NCI-H1092 (cell line): ENCODE measurements at regions not wholly inside any gene's neighbourhood (a gene's known extent, or its start where the extent isn't known, plus 50 kb on each side); places are given as distances from the start of the nearest gene placed in this dataset.
"Not testable (repeated sequence)": the region's sequence is repeated elsewhere in the genome, so short reads cannot be mapped to it uniquely, and the experiment has no call there.

Source experiments
- DNase-seq: peaks from one replicate; lab custom pipeline; 2025; lab: John Stamatoyannopoulos, UW

GRCh38 chr9:96156171-96156974 is 145.6 kb downstream of the HSD17B3 start:
- DNase-seq: peak; percentile 13

GRCh38 chr9:96154081-96154480 is 147.9 kb downstream of the HSD17B3 start:
- DNase-seq: no peak

- no peak for DNase-seq
These were observed 149.4 kb downstream of the HSD17B3 start for GRCh38 chr9:96152550-96152949.

- no peak for DNase-seq
These were observed 151.4 kb downstream of the HSD17B3 start for GRCh38 chr9:96150324-96151227.

GRCh38 chr9:96149533-96150280 is 152.3 kb downstream of the HSD17B3 start:
- DNase-seq: no peak

GRCh38 chr9:96148634-96149532 is 153.1 kb downstream of the HSD17B3 start:
- no peak for DNase-seq

GRCh38 chr9:96147029-96147428 is 154.9 kb downstream of the HSD17B3 start:
- DNase-seq: not testable (repeated sequence)

GRCh38 chr9:96141666-96142065 is 160.3 kb downstream of the HSD17B3 start:
- no peak for DNase-seq

- DNase-seq: no peak
These were observed 160.9 kb downstream of the HSD17B3 start for GRCh38 chr9:96141128-96141474.

GRCh38 chr9:96140296-96141127 is 161.5 kb downstream of the HSD17B3 start:
- no peak for DNase-seq

GRCh38 chr9:96139592-96140295 is 162.2 kb downstream of the HSD17B3 start:
- peak; percentile 68 for DNase-seq

GRCh38 chr9:96138616-96139015 is 163.4 kb downstream of the HSD17B3 start:
- DNase-seq: no peak

GRCh38 chr9:96137671-96138429 is 164.1 kb downstream of the HSD17B3 start:
- no peak for DNase-seq

GRCh38 chr9:96136992-96137670 is 164.8 kb downstream of the HSD17B3 start:
- DNase-seq: no peak

GRCh38 chr9:96135753-96136290 is 166.2 kb downstream of the HSD17B3 start:
- DNase-seq: no peak

GRCh38 chr9:96135076-96135752 is 166.8 kb downstream of the HSD17B3 start:
- DNase-seq: no peak

GRCh38 chr9:96133321-96134021 is 168.5 kb downstream of the HSD17B3 start:
- no peak for DNase-seq
